GM18502 (cell line): ENCODE measurements at regions not wholly inside any gene's neighbourhood (a gene's known extent, or its start where the extent isn't known, plus 50 kb on each side); places are given as distances from the start of the nearest gene placed in this dataset.

Experiments used
- ATAC-seq: cut with Tn5 transposase; IDR thresholded peaks from one replicate; pipeline ENCODE4 v1.9.1; 2021; ENCODE audit warnings: mild to moderate bottlenecking; ENCODE audit not compliant: unreplicated experiment, poor library complexity

GRCh38 chr18:10365901-10366300, 88.5 kb upstream of the APCDD1 start:
- no peak for ATAC-seq

- no peak for ATAC-seq
These were observed 86.6 kb upstream of the APCDD1 start for GRCh38 chr18:10367836-10368235.

GRCh38 chr18:10368456-10369453, 85.7 kb upstream of the APCDD1 start:
- ATAC-seq: no peak

- ATAC-seq: no peak
These were observed 83.7 kb upstream of the APCDD1 start for GRCh38 chr18:10370716-10371115.

- no peak for ATAC-seq
These were observed 83.3 kb upstream of the APCDD1 start for GRCh38 chr18:10371165-10371564.

- ATAC-seq: no peak
These were observed 80.2 kb upstream of the APCDD1 start for GRCh38 chr18:10374195-10374594.

- ATAC-seq: no peak
These were observed 79.7 kb upstream of the APCDD1 start for GRCh38 chr18:10374636-10375293.

GRCh38 chr18:10376731-10377130, 77.7 kb upstream of the APCDD1 start:
- ATAC-seq: no peak

GRCh38 chr18:10377956-10378355, 76.5 kb upstream of the APCDD1 start:
- ATAC-seq: no peak

GRCh38 chr18:10378688-10379420, 75.6 kb upstream of the APCDD1 start:
- no peak for ATAC-seq

GRCh38 chr18:10379522-10379921, 74.9 kb upstream of the APCDD1 start:
- no peak for ATAC-seq

- ATAC-seq: no peak
These were observed 72.9 kb upstream of the APCDD1 start for GRCh38 chr18:10381516-10381915.

- ATAC-seq: no peak
These were observed 72.5 kb upstream of the APCDD1 start for GRCh38 chr18:10381951-10382350.

GRCh38 chr18:10386049-10386448, 68.4 kb upstream of the APCDD1 start:
- no peak for ATAC-seq

- ATAC-seq: no peak
These were observed 67.5 kb upstream of the APCDD1 start for GRCh38 chr18:10386956-10387355.

- no peak for ATAC-seq
These were observed 67.0 kb upstream of the APCDD1 start for GRCh38 chr18:10387399-10387798.

GRCh38 chr18:10388373-10388772, 66.1 kb upstream of the APCDD1 start:
- ATAC-seq: no peak

GRCh38 chr18:10391506-10391905, 62.9 kb upstream of the APCDD1 start:
- peak; percentile 77 for ATAC-seq

GRCh38 chr18:10397004-10397403, 57.4 kb upstream of the APCDD1 start:
- ATAC-seq: no peak

- ATAC-seq: no peak
These were observed 55.9 kb upstream of the APCDD1 start for GRCh38 chr18:10398571-10398970.

GRCh38 chr18:10399465-10399864, 55.0 kb upstream of the APCDD1 start:
- ATAC-seq: no peak
